Spinal cord (tissue), 9 donors: ENCODE measurements at regions not wholly inside any gene's neighbourhood (a gene's known extent, or its start where the extent isn't known, plus 50 kb on each side); places are given as distances from the start of the nearest gene placed in this dataset.
A peak's percentile ranks its signal among the peaks of the same experiment; 100 is the strongest.

ENCODE experiments used
- DNase-seq, 6 donors: peaks; one replicate each; pipeline versions ENCODE4 v3.0.0 to v3.0.0-alpha.2; 2013 to 2015; ENCODE audit warnings: low spot score in 6 of 6, low read depth in 4 of 6
- H3K27ac ChIP-seq: one replicate; pipeline ENCODE4 v1.5.1; 2013; ENCODE audit warnings: low read depth, low read length, control low read depth
- H3K27me3 ChIP-seq: one replicate; pipeline ENCODE4 v1.6.1; 2013; ENCODE audit warnings: low read length; ENCODE audit not compliant: control insufficient read depth, insufficient read depth
- H3K36me3 ChIP-seq: one replicate; pipeline ENCODE4 v1.6.1; 2013; ENCODE audit warnings: low read length; ENCODE audit not compliant: control insufficient read depth, insufficient read depth
- H3K4me1 ChIP-seq: one replicate; pipeline ENCODE4 v1.6.1; 2013; ENCODE audit warnings: low read length; ENCODE audit not compliant: control insufficient read depth, insufficient read depth
- H3K4me3 ChIP-seq: one replicate; pipeline ENCODE4 v1.5.1; 2013; ENCODE audit warnings: low read depth, low read length, control low read depth
- H3K9me3 ChIP-seq: one replicate; pipeline ENCODE4 v1.6.1; 2013; ENCODE audit warnings: low read length; ENCODE audit not compliant: control insufficient read depth, insufficient read depth
- WGBS: methylation state at CpG from one replicate; pipeline ENCODE4 v1.1.5; 2013; ENCODE audit warnings: missing lambda C conversion rate; ENCODE audit not compliant: insufficient coverage; 5-methylcytosine and 5-hydroxymethylcytosine counted together
- donor health status: healthy.

GRCh38 chr3:194738254-194739093 is 52.8 kb downstream of the FAM43A start:
- peaks cover 20% of the 10 kb centered on the region for H3K4me1 ChIP-seq
- no peak overlapping the region for H3K4me3 ChIP-seq
- no peak overlapping the region for H3K27ac ChIP-seq
- H3K27me3 ChIP-seq = peaks cover 19% of the 10 kb centered on the region
- 32% methylated on average over 5 of the region's 6 CpGs for WGBS
- no peaks in the 10 kb centered on the region for H3K36me3 ChIP-seq
- DNase-seq = peak; percentile 65 to 97 (median 76)
- no peaks in the 10 kb centered on the region for H3K9me3 ChIP-seq

- Histone ChIP-seq H3K4me1 (peaks cover 20% of the 10 kb centered on the region), H3K36me3 (no peaks in the 10 kb centered on the region), H3K4me3 (no peak overlapping the region), H3K27me3 (peaks cover 19% of the 10 kb centered on the region), H3K9me3 (no peaks in the 10 kb centered on the region), H3K27ac (no peak overlapping the region)
- DNase-seq = no peak
- 90% methylated on average over 10 of the region's 11 CpGs for WGBS
These were observed 54.0 kb downstream of the FAM43A start for GRCh38 chr3:194739498-194740284.

GRCh38 chr3:194740859-194741491 is 55.3 kb downstream of the FAM43A start:
- H3K27ac ChIP-seq = no peak overlapping the region
- no peak overlapping the region for H3K4me3 ChIP-seq
- H3K4me1 ChIP-seq = peaks cover 20% of the 10 kb centered on the region
- H3K9me3 ChIP-seq = no peaks in the 10 kb centered on the region
- H3K36me3 ChIP-seq = no peaks in the 10 kb centered on the region
- H3K27me3 ChIP-seq = peaks cover 18% of the 10 kb centered on the region
- 60% methylated on average over 13 of the region's 16 CpGs for WGBS
- DNase-seq = no peak

- 78% methylated on average over 6 of the region's 7 CpGs for WGBS
- Histone ChIP-seq H3K4me3 (no peak overlapping the region), H3K36me3 (no peaks in the 10 kb centered on the region), H3K27ac (no peak overlapping the region), H3K27me3 (peaks cover 12% of the 10 kb centered on the region), H3K4me1 (peaks cover 21% of the 10 kb centered on the region), H3K9me3 (no peaks in the 10 kb centered on the region)
- no peak for DNase-seq
These were observed 56.2 kb downstream of the FAM43A start for GRCh38 chr3:194741916-194742315.

GRCh38 chr3:194744826-194745225 is 59.1 kb downstream of the FAM43A start:
- no peaks in the 10 kb centered on the region for H3K9me3 ChIP-seq
- no peak overlapping the region for H3K27ac ChIP-seq
- peaks cover 11% of the 10 kb centered on the region for H3K4me1 ChIP-seq
- H3K36me3 ChIP-seq = no peaks in the 10 kb centered on the region
- WGBS = no CpG with 5 or more reads among the region's 4 CpGs
- DNase-seq = no peak
- H3K4me3 ChIP-seq = no peak overlapping the region
- H3K27me3 ChIP-seq = peaks cover 26% of the 10 kb centered on the region

- Histone ChIP-seq H3K4me3 (no peak overlapping the region), H3K27ac (no peak overlapping the region), H3K27me3 (peaks cover 26% of the 10 kb centered on the region), H3K36me3 (no peaks in the 10 kb centered on the region), H3K4me1 (peaks cover 18% of the 10 kb centered on the region), H3K9me3 (no peaks in the 10 kb centered on the region)
- no peak for DNase-seq
- WGBS = 80% methylated on average over 8 of the region's 9 CpGs
These were observed 59.9 kb downstream of the FAM43A start for GRCh38 chr3:194745422-194746184.

GRCh38 chr3:194748225-194748624 is 62.5 kb downstream of the FAM43A start:
- DNase-seq = no peak
- Histone ChIP-seq H3K27me3 (peaks cover 24% of the 10 kb centered on the region), H3K9me3 (no peaks in the 10 kb centered on the region), H3K4me1 (peaks cover 18% of the 10 kb centered on the region), H3K27ac (no peak overlapping the region), H3K36me3 (no peaks in the 10 kb centered on the region), H3K4me3 (no peak overlapping the region)
- 59% methylated on average over 19 of the region's 19 CpGs for WGBS

- Histone ChIP-seq H3K27me3 (peaks cover 24% of the 10 kb centered on the region), H3K4me1 (peaks cover 18% of the 10 kb centered on the region), H3K27ac (no peak overlapping the region), H3K36me3 (no peaks in the 10 kb centered on the region), H3K9me3 (no peaks in the 10 kb centered on the region), H3K4me3 (no peak overlapping the region)
- WGBS = 54% methylated on average over 17 of the region's 17 CpGs
- DNase-seq = no peak
These were observed 64.2 kb downstream of the FAM43A start for GRCh38 chr3:194749631-194750490.
